LNCAP (cell line): ENCODE measurements at regions not wholly inside any gene's neighbourhood (a gene's known extent, or its start where the extent isn't known, plus 50 kb on each side); places are given as distances from the start of the nearest gene placed in this dataset.

Source experiments
- CTCF ChIP-seq: fragments of 450-650 bp; IDR thresholded peaks from 2 replicates; pipeline ENCODE4 v1.5.1; 2017; ENCODE audit warnings: mild to moderate bottlenecking

DNA sequence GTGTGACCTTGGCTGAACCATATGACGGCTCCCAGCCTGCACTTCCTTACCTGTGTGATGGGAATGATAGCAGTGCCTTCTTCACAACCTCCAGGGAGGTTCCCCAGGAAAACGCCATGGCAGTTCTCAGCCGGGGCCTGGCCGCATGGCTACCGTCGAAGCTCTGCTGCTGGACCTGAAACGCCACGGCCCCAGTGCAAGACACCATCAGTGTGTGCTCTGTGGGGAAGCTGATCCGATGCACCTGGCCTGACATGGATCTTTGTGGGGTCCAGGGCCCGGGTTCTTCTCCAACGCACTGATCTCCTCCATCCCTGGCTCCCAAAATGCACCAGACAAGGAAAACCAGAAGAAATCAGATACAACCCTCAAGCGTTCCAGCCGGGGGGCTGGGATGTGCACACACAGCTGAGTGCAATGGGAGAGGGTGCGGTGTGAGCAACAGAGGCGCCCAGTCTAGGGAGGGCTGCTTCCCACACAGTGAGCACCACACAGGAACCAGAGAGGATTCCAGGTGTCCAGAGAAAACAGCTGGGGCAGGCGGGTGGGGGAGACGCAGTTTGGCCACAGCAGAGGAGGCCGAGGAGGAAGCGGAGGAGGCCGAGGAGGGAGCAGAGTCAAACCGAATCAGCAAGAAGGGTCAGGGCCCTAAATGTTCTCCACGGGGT is 54.3 kb upstream of the ZNF469 start:
- no peak for TF ChIP-seq CTCF

DNA sequence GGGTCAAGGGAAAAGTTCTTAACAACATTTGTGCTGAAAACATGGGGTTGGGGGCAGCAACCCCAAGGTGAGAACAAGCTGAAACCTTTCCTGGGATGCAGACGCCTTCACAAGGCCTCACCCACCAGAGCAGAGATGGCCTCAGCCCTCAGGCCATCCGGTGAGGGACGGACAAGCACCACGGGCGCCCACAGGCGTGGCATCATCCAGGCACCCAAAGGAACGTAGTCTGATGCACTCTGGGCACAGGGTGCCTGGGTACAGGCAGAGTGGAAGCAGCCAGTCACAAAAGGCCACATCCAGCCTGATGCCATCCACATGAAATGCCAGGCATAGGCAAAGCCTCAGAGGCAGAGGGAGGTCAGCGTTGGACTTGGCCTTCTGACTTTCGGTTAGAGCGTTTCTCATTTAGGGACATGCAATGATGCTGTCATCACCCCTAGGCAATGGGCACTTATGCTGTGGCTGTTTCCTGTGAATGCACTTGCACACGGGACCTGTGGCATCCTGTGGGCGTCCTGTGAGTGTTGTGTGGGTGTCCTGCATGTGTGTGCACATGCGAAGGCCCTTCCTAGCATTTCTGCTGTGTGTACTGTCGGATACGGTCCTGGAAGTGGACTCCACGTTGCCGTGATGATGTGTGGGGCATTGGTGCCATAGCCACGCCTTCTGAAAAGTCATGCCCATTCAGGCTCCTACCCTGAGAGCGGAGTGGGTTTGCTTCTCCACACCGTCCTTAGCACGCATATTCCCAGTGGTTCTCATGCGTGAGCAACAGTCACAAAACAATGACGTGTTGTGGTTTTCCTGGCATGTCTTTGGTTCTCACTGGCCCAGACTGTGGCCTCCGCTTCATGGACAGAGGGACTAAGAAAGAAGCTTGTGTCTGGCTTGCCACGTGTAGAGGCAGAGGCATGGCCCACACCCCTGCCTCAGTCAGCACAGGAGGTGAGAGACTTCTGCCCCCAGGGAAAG is 52.7 kb upstream of the ZNF469 start:
- no peak for TF ChIP-seq CTCF

DNA sequence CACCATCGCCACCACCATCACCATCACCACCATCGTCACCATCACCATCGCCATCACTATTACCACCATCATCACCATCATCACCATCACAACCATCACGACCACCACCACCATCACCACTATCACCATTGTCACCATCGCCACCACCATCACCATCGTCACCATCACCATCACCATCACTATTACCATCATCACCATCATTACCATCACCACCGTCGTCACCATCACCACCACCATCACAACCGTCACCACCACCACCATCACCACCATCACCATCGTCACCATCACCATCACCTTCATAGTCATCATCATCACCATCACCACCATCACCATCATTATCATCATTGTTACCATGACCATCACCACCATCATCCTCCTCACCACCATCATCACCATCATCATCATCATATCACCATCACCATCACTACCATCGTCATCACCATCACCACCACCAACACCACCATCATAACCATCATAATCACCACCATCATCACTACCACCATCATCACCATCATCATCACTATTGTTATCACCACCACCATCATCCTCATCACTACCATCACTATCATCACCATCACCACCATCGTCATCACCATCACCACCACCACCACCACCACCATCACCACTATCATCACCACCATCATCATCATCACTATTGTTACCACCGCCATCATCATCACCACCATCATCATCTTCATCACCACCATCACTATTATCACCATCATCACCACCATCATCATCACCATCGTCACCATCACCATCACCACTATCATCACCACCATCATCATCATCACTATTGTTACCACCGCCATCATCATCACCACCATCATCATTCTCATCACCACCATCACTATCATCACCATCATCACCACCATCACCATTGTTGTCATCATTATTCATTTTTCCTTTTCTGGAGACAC is 51.5 kb upstream of the ZNF469 start:
- no peak for TF ChIP-seq CTCF

- no peak for TF ChIP-seq CTCF
Measured at GRCh38 chr16:88331989-88332920, 50.5 kb upstream of the ZNF469 start.
